H9 (cell line): ENCODE measurements at regions not wholly inside any gene's neighbourhood (a gene's known extent, or its start where the extent isn't known, plus 50 kb on each side); places are given as distances from the start of the nearest gene placed in this dataset.

Source experiments
- DNase-seq: peaks from one replicate; pipeline ENCODE4 v3.0.0-alpha.2; 2017
- H2AFZ ChIP-seq: one replicate; pipeline ENCODE4 v1.6.1; 2013; ENCODE audit warnings: mild to moderate bottlenecking, low read length, control low read depth, moderate library complexity
- H2AK5ac ChIP-seq: 2 replicates; pipeline ENCODE4 v1.6.1; 2013; ENCODE audit warnings: low read length, control low read depth, mixed read lengths; ENCODE audit not compliant: insufficient read length
- H2BK120ac ChIP-seq: one replicate; pipeline ENCODE4 v1.6.1; 2013; ENCODE audit warnings: low read depth, mild to moderate bottlenecking, low read length, control low read depth, inconsistent platforms; ENCODE audit not compliant: poor library complexity, severe bottlenecking
- H2BK12ac ChIP-seq: 2 replicates; pipeline ENCODE4 v1.6.1; 2013; ENCODE audit warnings: low read length, control low read depth, mixed read lengths, low read depth; ENCODE audit not compliant: insufficient read length
- H2BK15ac ChIP-seq: 2 replicates; pipeline ENCODE4 v1.6.1; 2013; ENCODE audit warnings: low read depth, low read length, control low read depth
- H2BK20ac ChIP-seq: one replicate; pipeline ENCODE4 v1.6.1; 2013; ENCODE audit warnings: low read depth, mild to moderate bottlenecking, low read length, control low read depth, inconsistent platforms; ENCODE audit not compliant: poor library complexity, severe bottlenecking
- H2BK5ac ChIP-seq: 2 replicates; pipeline ENCODE4 v1.6.1; 2013; ENCODE audit warnings: low read length, control low read depth, mixed read lengths; ENCODE audit not compliant: insufficient read length
- H3K14ac ChIP-seq: 2 replicates; pipeline ENCODE4 v1.6.1; 2013; ENCODE audit warnings: low read length, control low read depth; ENCODE audit not compliant: insufficient read depth
- H3K18ac ChIP-seq: 2 replicates; pipeline ENCODE4 v1.6.1; 2013; ENCODE audit warnings: low read depth, mild to moderate bottlenecking, mixed read lengths, low read length, control low read depth; ENCODE audit not compliant: insufficient read length
- H3K23ac ChIP-seq: 2 replicates; pipeline ENCODE4 v1.6.1; 2013; ENCODE audit warnings: low read length, control low read depth, mixed read lengths, low read depth; ENCODE audit not compliant: insufficient read length
- H3K23me2 ChIP-seq: 2 replicates; pipeline ENCODE4 v1.6.1; 2013; ENCODE audit warnings: low read depth, mild to moderate bottlenecking, mixed read lengths, low read length, control low read depth; ENCODE audit not compliant: insufficient read length, poor library complexity, severe bottlenecking
- H3K27ac ChIP-seq: 2 replicates; pipeline ENCODE4 v1.5.1; 2013; ENCODE audit warnings: low read length, control low read depth, mixed read lengths, low read depth; ENCODE audit not compliant: insufficient read length
- H3K27me3 ChIP-seq: 2 replicates; pipeline ENCODE4 v1.6.1; 2013; ENCODE audit warnings: low read length, control low read depth, inconsistent platforms; ENCODE audit not compliant: insufficient read depth
- H3K4ac ChIP-seq: 2 replicates; pipeline ENCODE4 v1.6.1; 2013; ENCODE audit warnings: low read depth, mild to moderate bottlenecking, control low read depth, inconsistent platforms, low read length, moderate library complexity
- H3K4me1 ChIP-seq: 2 replicates; pipeline ENCODE4 v1.6.1; 2013; ENCODE audit warnings: low read length, control low read depth, inconsistent platforms; ENCODE audit not compliant: insufficient read depth
- H3K4me2 ChIP-seq: 2 replicates; pipeline ENCODE4 v1.6.1; 2013; ENCODE audit warnings: low read length, control low read depth, mixed read lengths; ENCODE audit not compliant: insufficient read length, insufficient read depth
- H3K56ac ChIP-seq: 2 replicates; pipeline ENCODE4 v1.6.1; 2013; ENCODE audit warnings: low read depth, mild to moderate bottlenecking, mixed read lengths, low read length, control low read depth; ENCODE audit not compliant: insufficient read length
- H3K79me1 ChIP-seq: 2 replicates; pipeline ENCODE4 v1.6.1; 2013; ENCODE audit warnings: low read depth, mild to moderate bottlenecking, moderate library complexity, low read length, control low read depth, inconsistent platforms; ENCODE audit not compliant: insufficient read depth, poor library complexity, severe bottlenecking
- H3K79me2 ChIP-seq: 2 replicates; pipeline ENCODE4 v1.6.1; 2013; ENCODE audit warnings: low read length, control low read depth, inconsistent platforms; ENCODE audit not compliant: insufficient read depth
- H3K9ac ChIP-seq: 2 replicates; pipeline ENCODE4 v1.6.1; 2013; ENCODE audit warnings: low read length, control low read depth, mixed read lengths; ENCODE audit not compliant: insufficient read length; ENCODE audit errors: extremely low read depth
- H3K9me3 ChIP-seq: one replicate; pipeline ENCODE4 v1.6.1; 2013; ENCODE audit warnings: low read depth, low read length, inconsistent platforms; ENCODE audit not compliant: control insufficient read depth
- H3T11ph ChIP-seq: one replicate; pipeline ENCODE4 v1.6.1; 2013; ENCODE audit warnings: mild to moderate bottlenecking, low read length, control low read depth, inconsistent platforms
- H4K20me1 ChIP-seq: one replicate; pipeline ENCODE4 v1.6.1; 2013; ENCODE audit not compliant: control insufficient read depth, insufficient read length, insufficient read depth
- H4K5ac ChIP-seq: 2 replicates; pipeline ENCODE4 v1.6.1; 2013; ENCODE audit warnings: low read depth, mild to moderate bottlenecking, mixed read lengths, low read length, control low read depth; ENCODE audit not compliant: insufficient read length
- H4K8ac ChIP-seq: replicated peaks from 2 replicates; pipeline ENCODE4 v1.6.1; 2013; ENCODE audit warnings: low read length, control low read depth, mixed read lengths, low read depth; ENCODE audit not compliant: insufficient read length
- H4K91ac ChIP-seq: 2 replicates; pipeline ENCODE4 v1.6.1; 2013; ENCODE audit warnings: low read depth, mild to moderate bottlenecking, moderate library complexity, mixed read lengths, low read length, control low read depth; ENCODE audit not compliant: insufficient read length
- H3K27ac Mint-ChIP-seq, 3 experiments: 2 replicates in 2 of 3; 3 replicates in 1 of 3; pipeline ENCODE4 v1.8.0; 2020 to 2021; ENCODE audit warnings: mixed read lengths in 3 of 3, mild to moderate bottlenecking in 1 of 3, moderate library complexity in 1 of 3
- H3K27me3 Mint-ChIP-seq: 2 replicates; pipeline ENCODE4 v1.8.0; 2021; ENCODE audit warnings: low read depth, mild to moderate bottlenecking, moderate library complexity, mixed read lengths
- H3K36me3 Mint-ChIP-seq, 3 experiments: 2 replicates in 2 of 3; 3 replicates in 1 of 3; pipeline ENCODE4 v1.8.0; 2020 to 2021; ENCODE audit warnings: low read depth in 3 of 3, mixed read lengths in 3 of 3; ENCODE audit not compliant: insufficient read depth in 1 of 3
- H3K4me1 Mint-ChIP-seq, 2 experiments: 2 replicates each; pipeline ENCODE4 v1.8.0; 2020; ENCODE audit warnings: mixed read lengths in 2 of 2
- H3K4me3 Mint-ChIP-seq, 2 experiments: 2 replicates in 1 of 2; 3 replicates in 1 of 2; pipeline ENCODE4 v1.8.0; 2020 to 2021; ENCODE audit warnings: mild to moderate bottlenecking in 2 of 2, mixed read lengths in 2 of 2, moderate library complexity in 1 of 2
- H3K9me3 Mint-ChIP-seq, 2 experiments: 2 replicates in 1 of 2; 3 replicates in 1 of 2; pipeline ENCODE4 v1.8.0; 2020; ENCODE audit warnings: mild to moderate bottlenecking in 2 of 2, mixed read lengths in 2 of 2, moderate library complexity in 1 of 2
- CTCF ChIP-seq: fragments of 200-600 bp; sonication (generic); conservative IDR thresholded peaks from 3 replicates; pipeline ENCODE4 v1.8.0; 2021; ENCODE audit warnings: antibody characterized with exemption, mild to moderate bottlenecking
- WGBS: extraction: QIAGEN DNeasy Blood & Tissue Kit; methylation state at CpG from one replicate; pipeline ENCODE4 v1.1.7; 2013; ENCODE audit warnings: missing lambda C conversion rate, low lambda C conversion rate, mixed read lengths; ENCODE audit not compliant: insufficient read length; ENCODE audit errors: extremely low coverage; 5-methylcytosine and 5-hydroxymethylcytosine counted together

GRCh38 chr5:165695796-165696195 lies 2190.4 kb downstream of the MAT2B start:
- Histone ChIP-seq H3K9ac (no peak overlapping the region), H3K23me2 (no peaks in the 10 kb centered on the region), H2BK15ac (no peak overlapping the region), H3K4ac (no peak overlapping the region), H2AFZ (no peak overlapping the region), H4K5ac (no peak overlapping the region), H3K4me2 (no peak overlapping the region), H2BK5ac (no peak overlapping the region), H3K79me2 (no peaks in the 10 kb centered on the region), H2BK120ac (no peak overlapping the region), H3K56ac (no peak overlapping the region), H3K9me3 (no peaks in the 10 kb centered on the region), H3T11ph (no peak overlapping the region), H4K91ac (no peak overlapping the region), H2AK5ac (no peak overlapping the region), H4K20me1 (no peaks in the 10 kb centered on the region), H2BK20ac (no peak overlapping the region), H3K27me3 (no peaks in the 10 kb centered on the region), H3K27ac (no peak overlapping the region), H3K79me1 (no peaks in the 10 kb centered on the region), H3K18ac (no peak overlapping the region), H3K23ac (no peak overlapping the region), H4K8ac (no peak overlapping the region), H3K14ac (no peak overlapping the region), H2BK12ac (no peak overlapping the region), H3K4me1 (no peaks in the 10 kb centered on the region)
- H3K27me3 Mint-ChIP-seq, result no peaks in the 10 kb centered on the region
- no peak for TF ChIP-seq CTCF
- no CpG with 5 or more reads among the region's 1 CpG for WGBS
- H3K4me1 Mint-ChIP-seq, result no peaks in the 10 kb centered on the region
- H3K27ac Mint-ChIP-seq, result no peak overlapping the region
- peaks cover 0 to 2% (median 2%) of the 10 kb centered on the region in 3 experiments; a peak in 2 of 7 replicates for H3K36me3 Mint-ChIP-seq
- no peak for DNase-seq
- H3K9me3 Mint-ChIP-seq, result peaks cover 2 to 4% of the 10 kb centered on the region in 2 experiments; a peak in 3 of 5 replicates
- no peak overlapping the region for H3K4me3 Mint-ChIP-seq
